ENCODE measurements at regions not wholly inside any gene's neighbourhood (a gene's known extent, or its start where the extent isn't known, plus 50 kb on each side); places are given as distances from the start of the nearest gene placed in this dataset.

GRCh38 chr1:168881656-168882260 is 152.8 kb upstream of the DPT start:
- H3K27ac ChIP-seq (ENCODE audit: low read depth, low read length): no peak overlapping the region
- no peaks in the 10 kb centered on the region for H3K36me3 ChIP-seq (ENCODE audit: control insufficient read depth in 3 of 3, insufficient read depth in 3 of 3, low read length in 3 of 3)
- H3K4me1 ChIP-seq (ENCODE audit: control insufficient read depth in 3 of 3, insufficient read depth in 3 of 3, low read length in 3 of 3): peaks cover 4 to 6% (median 5%) of the 10 kb centered on the region in 3 donors
- no peaks in the 10 kb centered on the region for H3K27me3 ChIP-seq (ENCODE audit: control insufficient read depth in 3 of 3, insufficient read depth in 3 of 3, low read length in 3 of 3)
- H3K9me3 ChIP-seq (ENCODE audit: control insufficient read depth in 3 of 3, low read length in 3 of 3): no peaks in the 10 kb centered on the region
- no peak overlapping the region for H3K9ac ChIP-seq (ENCODE audit: low read depth in 1 of 3, low read length in 3 of 3)
- H3K4me3 ChIP-seq (ENCODE audit: low read length in 3 of 3): no peak overlapping the region

- Histone ChIP-seq H3K27ac (ENCODE audit: low read depth, low read length) (no peak overlapping the region), H3K36me3 (ENCODE audit: control insufficient read depth in 3 of 3, insufficient read depth in 3 of 3, low read length in 3 of 3) (no peaks in the 10 kb centered on the region), H3K4me1 (ENCODE audit: control insufficient read depth in 3 of 3, insufficient read depth in 3 of 3, low read length in 3 of 3) (peaks cover 0 to 4% (median 0%) of the 10 kb centered on the region in 3 donors), H3K27me3 (ENCODE audit: control insufficient read depth in 3 of 3, insufficient read depth in 3 of 3, low read length in 3 of 3) (no peaks in the 10 kb centered on the region), H3K4me3 (ENCODE audit: low read length in 3 of 3) (no peak overlapping the region), H3K9me3 (ENCODE audit: control insufficient read depth in 3 of 3, low read length in 3 of 3) (no peaks in the 10 kb centered on the region), H3K9ac (ENCODE audit: low read depth in 1 of 3, low read length in 3 of 3) (no peak overlapping the region)
These were observed 158.4 kb upstream of the DPT start for GRCh38 chr1:168887381-168887780.

GRCh38 chr1:168888418-168888817 is 159.4 kb upstream of the DPT start:
- Histone ChIP-seq H3K27me3 (ENCODE audit: control insufficient read depth in 3 of 3, insufficient read depth in 3 of 3, low read length in 3 of 3) (no peaks in the 10 kb centered on the region), H3K9me3 (ENCODE audit: control insufficient read depth in 3 of 3, low read length in 3 of 3) (no peaks in the 10 kb centered on the region), H3K4me1 (ENCODE audit: control insufficient read depth in 3 of 3, insufficient read depth in 3 of 3, low read length in 3 of 3) (peaks cover 7 to 12% (median 9%) of the 10 kb centered on the region in 3 donors), H3K36me3 (ENCODE audit: control insufficient read depth in 3 of 3, insufficient read depth in 3 of 3, low read length in 3 of 3) (no peaks in the 10 kb centered on the region), H3K27ac (ENCODE audit: low read depth, low read length) (no peak overlapping the region), H3K9ac (ENCODE audit: low read depth in 1 of 3, low read length in 3 of 3) (no peak overlapping the region), H3K4me3 (ENCODE audit: low read length in 3 of 3) (no peak overlapping the region)

GRCh38 chr1:168892931-168893330 is 163.9 kb upstream of the DPT start:
- Histone ChIP-seq H3K27me3 (ENCODE audit: control insufficient read depth in 3 of 3, insufficient read depth in 3 of 3, low read length in 3 of 3) (no peaks in the 10 kb centered on the region), H3K27ac (ENCODE audit: low read depth, low read length) (peak overlapping the region; percentile 72), H3K9me3 (ENCODE audit: control insufficient read depth in 3 of 3, low read length in 3 of 3) (no peaks in the 10 kb centered on the region), H3K9ac (ENCODE audit: low read depth in 1 of 3, low read length in 3 of 3) (peak overlapping the region in 1 of 3 donors; percentile 11), H3K4me3 (ENCODE audit: low read length in 3 of 3) (peak overlapping the region in 2 of 3 donors; percentile 4 to 13), H3K36me3 (ENCODE audit: control insufficient read depth in 3 of 3, insufficient read depth in 3 of 3, low read length in 3 of 3) (no peaks in the 10 kb centered on the region), H3K4me1 (ENCODE audit: control insufficient read depth in 3 of 3, insufficient read depth in 3 of 3, low read length in 3 of 3) (peaks cover 10 to 12% (median 11%) of the 10 kb centered on the region in 3 donors)

GRCh38 chr1:168893359-168893801 is 164.4 kb upstream of the DPT start:
- H3K9me3 ChIP-seq (ENCODE audit: control insufficient read depth in 3 of 3, low read length in 3 of 3): no peaks in the 10 kb centered on the region
- H3K4me3 ChIP-seq (ENCODE audit: low read length in 3 of 3): peak overlapping the region in 2 of 3 donors; percentile 4 to 13
- no peaks in the 10 kb centered on the region for H3K36me3 ChIP-seq (ENCODE audit: control insufficient read depth in 3 of 3, insufficient read depth in 3 of 3, low read length in 3 of 3)
- H3K27ac ChIP-seq (ENCODE audit: low read depth, low read length): peak overlapping the region; percentile 72
- H3K27me3 ChIP-seq (ENCODE audit: control insufficient read depth in 3 of 3, insufficient read depth in 3 of 3, low read length in 3 of 3): no peaks in the 10 kb centered on the region
- peak overlapping the region in 1 of 3 donors; percentile 11 for H3K9ac ChIP-seq (ENCODE audit: low read depth in 1 of 3, low read length in 3 of 3)
- H3K4me1 ChIP-seq (ENCODE audit: control insufficient read depth in 3 of 3, insufficient read depth in 3 of 3, low read length in 3 of 3): peaks cover 10 to 12% (median 11%) of the 10 kb centered on the region in 3 donors

GRCh38 chr1:168894397-168894903 is 165.4 kb upstream of the DPT start:
- H3K36me3 ChIP-seq (ENCODE audit: control insufficient read depth in 3 of 3, insufficient read depth in 3 of 3, low read length in 3 of 3): no peaks in the 10 kb centered on the region
- no peaks in the 10 kb centered on the region for H3K9me3 ChIP-seq (ENCODE audit: control insufficient read depth in 3 of 3, low read length in 3 of 3)
- H3K9ac ChIP-seq (ENCODE audit: low read depth in 1 of 3, low read length in 3 of 3): no peak overlapping the region
- H3K27ac ChIP-seq (ENCODE audit: low read depth, low read length): peak overlapping the region; percentile 72
- H3K4me3 ChIP-seq (ENCODE audit: low read length in 3 of 3): no peak overlapping the region
- no peaks in the 10 kb centered on the region for H3K27me3 ChIP-seq (ENCODE audit: control insufficient read depth in 3 of 3, insufficient read depth in 3 of 3, low read length in 3 of 3)
- H3K4me1 ChIP-seq (ENCODE audit: control insufficient read depth in 3 of 3, insufficient read depth in 3 of 3, low read length in 3 of 3): peaks cover 10 to 12% (median 11%) of the 10 kb centered on the region in 3 donors

- Histone ChIP-seq H3K4me3 (ENCODE audit: low read length in 3 of 3) (no peak overlapping the region), H3K27me3 (ENCODE audit: control insufficient read depth in 3 of 3, insufficient read depth in 3 of 3, low read length in 3 of 3) (no peaks in the 10 kb centered on the region), H3K27ac (ENCODE audit: low read depth, low read length) (no peak overlapping the region), H3K9me3 (ENCODE audit: control insufficient read depth in 3 of 3, low read length in 3 of 3) (no peaks in the 10 kb centered on the region), H3K9ac (ENCODE audit: low read depth in 1 of 3, low read length in 3 of 3) (no peak overlapping the region), H3K36me3 (ENCODE audit: control insufficient read depth in 3 of 3, insufficient read depth in 3 of 3, low read length in 3 of 3) (no peaks in the 10 kb centered on the region), H3K4me1 (ENCODE audit: control insufficient read depth in 3 of 3, insufficient read depth in 3 of 3, low read length in 3 of 3) (peaks cover 10 to 12% (median 11%) of the 10 kb centered on the region in 3 donors)
These were observed 168.2 kb upstream of the DPT start for GRCh38 chr1:168897249-168897648.

GRCh38 chr1:168903237-168903830 is 174.3 kb upstream of the DPT start:
- H3K27ac ChIP-seq (ENCODE audit: low read depth, low read length): no peak overlapping the region
- no peaks in the 10 kb centered on the region for H3K9me3 ChIP-seq (ENCODE audit: control insufficient read depth in 3 of 3, low read length in 3 of 3)
- no peaks in the 10 kb centered on the region for H3K36me3 ChIP-seq (ENCODE audit: control insufficient read depth in 3 of 3, insufficient read depth in 3 of 3, low read length in 3 of 3)
- peaks cover 0 to 5% (median 0%) of the 10 kb centered on the region in 3 donors for H3K4me1 ChIP-seq (ENCODE audit: control insufficient read depth in 3 of 3, insufficient read depth in 3 of 3, low read length in 3 of 3)
- no peak overlapping the region for H3K9ac ChIP-seq (ENCODE audit: low read depth in 1 of 3, low read length in 3 of 3)
- no peaks in the 10 kb centered on the region for H3K27me3 ChIP-seq (ENCODE audit: control insufficient read depth in 3 of 3, insufficient read depth in 3 of 3, low read length in 3 of 3)
- no peak overlapping the region for H3K4me3 ChIP-seq (ENCODE audit: low read length in 3 of 3)

GRCh38 chr1:168905633-168906032 is 176.6 kb upstream of the DPT start:
- no peak overlapping the region for H3K4me3 ChIP-seq (ENCODE audit: low read length in 3 of 3)
- no peaks in the 10 kb centered on the region for H3K27me3 ChIP-seq (ENCODE audit: control insufficient read depth in 3 of 3, insufficient read depth in 3 of 3, low read length in 3 of 3)
- H3K9ac ChIP-seq (ENCODE audit: low read depth in 1 of 3, low read length in 3 of 3): no peak overlapping the region
- no peak overlapping the region for H3K27ac ChIP-seq (ENCODE audit: low read depth, low read length)
- H3K9me3 ChIP-seq (ENCODE audit: control insufficient read depth in 3 of 3, low read length in 3 of 3): no peaks in the 10 kb centered on the region
- H3K4me1 ChIP-seq (ENCODE audit: control insufficient read depth in 3 of 3, insufficient read depth in 3 of 3, low read length in 3 of 3): peaks cover 0 to 5% (median 0%) of the 10 kb centered on the region in 3 donors
- H3K36me3 ChIP-seq (ENCODE audit: control insufficient read depth in 3 of 3, insufficient read depth in 3 of 3, low read length in 3 of 3): no peaks in the 10 kb centered on the region

GRCh38 chr1:168906367-168906766 is 177.4 kb upstream of the DPT start:
- Histone ChIP-seq H3K27ac (ENCODE audit: low read depth, low read length) (no peak overlapping the region), H3K9ac (ENCODE audit: low read depth in 1 of 3, low read length in 3 of 3) (no peak overlapping the region), H3K4me3 (ENCODE audit: low read length in 3 of 3) (no peak overlapping the region), H3K27me3 (ENCODE audit: control insufficient read depth in 3 of 3, insufficient read depth in 3 of 3, low read length in 3 of 3) (no peaks in the 10 kb centered on the region), H3K36me3 (ENCODE audit: control insufficient read depth in 3 of 3, insufficient read depth in 3 of 3, low read length in 3 of 3) (no peaks in the 10 kb centered on the region), H3K4me1 (ENCODE audit: control insufficient read depth in 3 of 3, insufficient read depth in 3 of 3, low read length in 3 of 3) (peaks cover 0 to 5% (median 0%) of the 10 kb centered on the region in 3 donors), H3K9me3 (ENCODE audit: control insufficient read depth in 3 of 3, low read length in 3 of 3) (no peaks in the 10 kb centered on the region)

All from skeletal muscle tissue (tissue), 3 donors.